H1 (cell line): ENCODE measurements at regions not wholly inside any gene's neighbourhood (a gene's known extent, or its start where the extent isn't known, plus 50 kb on each side); places are given as distances from the start of the nearest gene placed in this dataset.

Experiments
- CTCF ChIA-PET: fragments of 300-600 bp; sonication (Branson Sonifier 250); formaldehyde crosslinking; loops from one replicate; lab custom pipeline; 2021; ENCODE audit not compliant: partially characterized antibody; lab: Charles Lee
- POLR2A ChIA-PET: fragments of 300-600 bp; sonication (Branson Sonifier 250); formaldehyde crosslinking; loops from one replicate; lab custom pipeline; 2021; ENCODE audit warnings: inconsistent platforms; ENCODE audit not compliant: partially characterized antibody; lab: Charles Lee
- DNase-seq, 2 experiments: peaks; one replicate each; pipeline versions ENCODE4 v3.0.0 to v3.0.0-alpha.2; 2010 to 2022; ENCODE audit warnings: low spot score in 2 of 2, low read depth in 1 of 2, mixed read lengths in 1 of 2
- FAIRE-seq: peaks from 2 replicates; lab custom pipeline; 2011; peaks lifted over from hg19 to GRCh38; lab: Jason Lieb, UNC
- H2AFZ ChIP-seq: 2 replicates; pipeline ENCODE4 v1.8.1; 2012; ENCODE audit warnings: low read length, inconsistent platforms
- H2AK5ac ChIP-seq: 2 replicates; pipeline ENCODE4 v1.6.1; 2013; ENCODE audit warnings: low read depth, low read length
- H2BK120ac ChIP-seq: replicated peaks from 2 replicates; pipeline ENCODE3; 2013; ENCODE audit warnings: low read depth, low read length, inconsistent platforms
- H2BK12ac ChIP-seq: 2 replicates; pipeline ENCODE4 v1.6.1; 2013; ENCODE audit warnings: low read depth, low read length
- H2BK15ac ChIP-seq: 2 replicates; pipeline ENCODE4 v1.6.1; 2013; ENCODE audit warnings: low read length
- H2BK20ac ChIP-seq: 2 replicates; pipeline ENCODE4 v1.6.1; 2013; ENCODE audit warnings: low read length
- H2BK5ac ChIP-seq: 2 replicates; pipeline ENCODE4 v1.6.1; 2013; ENCODE audit warnings: low read depth, low read length
- H3K14ac ChIP-seq: 2 replicates; pipeline ENCODE4 v1.6.1; 2013; ENCODE audit warnings: inconsistent platforms; ENCODE audit not compliant: insufficient read length
- H3K18ac ChIP-seq: 2 replicates; pipeline ENCODE4 v1.6.1; 2013; ENCODE audit warnings: low read length; ENCODE audit errors: extremely low read depth
- H3K23ac ChIP-seq: 2 replicates; pipeline ENCODE4 v1.6.1; 2013; ENCODE audit warnings: inconsistent platforms; ENCODE audit not compliant: insufficient read length
- H3K23me2 ChIP-seq: 2 replicates; pipeline ENCODE4 v1.6.1; 2013; ENCODE audit warnings: low read depth, low read length
- H3K27ac ChIP-seq: 2 replicates; pipeline ENCODE4 v1.6.1; 2011; ENCODE audit warnings: low read depth, low read length, inconsistent platforms
- H3K27me3 ChIP-seq, 4 experiments: replicated peaks in 1 of 4; 1 replicate in 1 of 4; 2 replicates in 3 of 4; pipeline versions ENCODE4 v1.6.1 to v1.8.1; 2011 to 2013; ENCODE audit warnings: low read length in 3 of 4, mild to moderate bottlenecking in 3 of 4, inconsistent platforms in 2 of 4, mixed read lengths in 2 of 4, moderate library complexity in 1 of 4; ENCODE audit not compliant: control insufficient read depth in 3 of 4, insufficient read depth in 3 of 4; ENCODE audit errors: extremely low read depth in 1 of 4
- H3K36me3 ChIP-seq, 4 experiments: 2 replicates each; pipeline versions ENCODE4 v1.6.1 to v1.8.1; 2011 to 2013; ENCODE audit warnings: mild to moderate bottlenecking in 4 of 4, low read length in 3 of 4, moderate library complexity in 2 of 4, control low read depth in 1 of 4, inconsistent platforms in 1 of 4; ENCODE audit not compliant: insufficient read depth in 4 of 4, control insufficient read depth in 2 of 4
- H3K4ac ChIP-seq: replicated peaks from 2 replicates; pipeline ENCODE3; 2013; ENCODE audit warnings: low read length, low read depth, mixed read lengths, inconsistent platforms; ENCODE audit not compliant: insufficient read length
- H3K4me1 ChIP-seq, 4 experiments: replicated peaks in 1 of 4; 1 replicate in 1 of 4; 2 replicates in 3 of 4; pipeline versions ENCODE4 v1.6.1 to v1.8.1; 2011 to 2013; ENCODE audit warnings: low read length in 3 of 4, inconsistent platforms in 2 of 4, mixed read lengths in 1 of 4; ENCODE audit not compliant: insufficient read depth in 4 of 4, control insufficient read depth in 3 of 4
- H3K4me2 ChIP-seq, 2 experiments: 2 replicates each; pipeline versions ENCODE4 v1.6.1 to v1.8.1; 2011 to 2013; ENCODE audit warnings: low read depth in 2 of 2, low read length in 2 of 2, control low read depth in 1 of 2, inconsistent platforms in 1 of 2, mild to moderate bottlenecking in 1 of 2; ENCODE audit not compliant: insufficient read depth in 1 of 2
- H3K4me3 ChIP-seq, 4 experiments: fragments of 200-600, 300-600 bp in 1 of 4; sonication (generic), shearing (Covaris generic), sonication (Bioruptor Twin) in 1 of 4; 2 replicates each; pipeline versions ENCODE4 v1.5.1 to v1.8.1; 2011 to 2016; ENCODE audit warnings: low read length in 4 of 4, low read depth in 3 of 4, control low read depth in 2 of 4, inconsistent platforms in 2 of 4, mild to moderate bottlenecking in 2 of 4, mixed read lengths in 1 of 4, moderate library complexity in 1 of 4; ENCODE audit not compliant: insufficient read depth in 2 of 4; ENCODE audit errors: extremely low read depth in 1 of 4
- H3K56ac ChIP-seq: replicated peaks from 2 replicates; pipeline ENCODE3; 2013; ENCODE audit warnings: low read depth, mild to moderate bottlenecking, mixed read lengths, low read length, inconsistent platforms; ENCODE audit not compliant: insufficient read length
- H3K79me1 ChIP-seq: 2 replicates; pipeline ENCODE4 v1.6.1; 2013; ENCODE audit warnings: low read depth, low read length, control low read depth
- H3K79me2 ChIP-seq, 2 experiments: 2 replicates each; pipeline versions ENCODE4 v1.6.1 to v1.8.1; 2012 to 2013; ENCODE audit warnings: low read length in 2 of 2, mild to moderate bottlenecking in 2 of 2, inconsistent platforms in 1 of 2; ENCODE audit not compliant: insufficient read depth in 2 of 2, control insufficient read depth in 1 of 2
- H3K9ac ChIP-seq, 4 experiments: replicated peaks in 1 of 4; 1 replicate in 1 of 4; 2 replicates in 3 of 4; pipeline versions ENCODE4 v1.6.1 to v1.8.1; 2011 to 2013; ENCODE audit warnings: low read depth in 3 of 4, low read length in 3 of 4, control low read depth in 2 of 4, mild to moderate bottlenecking in 2 of 4, moderate library complexity in 2 of 4, inconsistent platforms in 1 of 4; ENCODE audit errors: extremely low read depth in 1 of 4
- H3K9me3 ChIP-seq, 2 experiments: 2 replicates each; pipeline versions ENCODE4 v1.6.1 to v1.8.1; 2012 to 2013; ENCODE audit warnings: mild to moderate bottlenecking in 2 of 2, moderate library complexity in 2 of 2, control low read depth in 1 of 2, inconsistent platforms in 1 of 2, low read depth in 1 of 2, low read length in 1 of 2, mixed read lengths in 1 of 2; ENCODE audit not compliant: insufficient read depth in 2 of 2
- H4K20me1 ChIP-seq, 2 experiments: replicated peaks in 1 of 2; 2 replicates each; pipeline versions ENCODE3 to v1.8.1; 2011 to 2013; ENCODE audit warnings: inconsistent platforms in 2 of 2, low read length in 2 of 2, mild to moderate bottlenecking in 1 of 2; ENCODE audit not compliant: insufficient read depth in 2 of 2, control insufficient read depth in 1 of 2
- H4K5ac ChIP-seq: 2 replicates; pipeline ENCODE4 v1.6.1; 2013; ENCODE audit warnings: low read length, low read depth, mixed read lengths, inconsistent platforms; ENCODE audit not compliant: insufficient read length
- H4K8ac ChIP-seq: 2 replicates; pipeline ENCODE4 v1.8.0; 2013; ENCODE audit warnings: mild to moderate bottlenecking, moderate library complexity, low read length, inconsistent platforms; ENCODE audit not compliant: insufficient read depth; ENCODE audit errors: extremely low read depth
- H4K91ac ChIP-seq: replicated peaks from 2 replicates; pipeline ENCODE3; 2013; ENCODE audit warnings: low read length, mixed read lengths, inconsistent platforms; ENCODE audit not compliant: insufficient read length
- ATF3 ChIP-seq: IDR thresholded peaks from 2 replicates; pipeline ENCODE4 v1.6.1; 2011; ENCODE audit warnings: low read depth, mild to moderate bottlenecking, low read length; ENCODE audit not compliant: insufficient read depth
- CHD2 ChIP-seq: IDR thresholded peaks from 2 replicates; pipeline ENCODE4 v1.6.1; 2012; ENCODE audit warnings: low read length, improper control_type of control experiment
- CTBP2 ChIP-seq: IDR thresholded peaks from 2 replicates; pipeline ENCODE4 v1.7.0; 2011; ENCODE audit warnings: borderline replicate concordance, mild to moderate bottlenecking, moderate library complexity, mixed read lengths, low read length; ENCODE audit not compliant: insufficient read depth, insufficient read length
- CTCF ChIP-seq, 3 experiments: IDR thresholded peaks; 1 replicate in 2 of 3; 2 replicates in 1 of 3; pipeline versions ENCODE4 v1.5.1 to v1.6.1; 2011; ENCODE audit warnings: low read length in 3 of 3, mild to moderate bottlenecking in 3 of 3, inconsistent platforms in 2 of 3, low read depth in 1 of 3, moderate library complexity in 1 of 3; ENCODE audit not compliant: insufficient read depth in 1 of 3; ENCODE audit errors: control extremely low read depth in 1 of 3
- NANOG ChIP-seq: IDR thresholded peaks from 2 replicates; pipeline ENCODE4 v1.6.1; 2011; ENCODE audit warnings: low read length, low read depth, mild to moderate bottlenecking, inconsistent platforms; ENCODE audit not compliant: insufficient read depth, poor library complexity, severe bottlenecking
- POLR2A ChIP-seq, 2 experiments: IDR thresholded peaks; 1 replicate in 1 of 2; 2 replicates in 1 of 2; pipeline ENCODE4 v1.6.1; 2011; ENCODE audit warnings: low read depth in 2 of 2, low read length in 2 of 2, mild to moderate bottlenecking in 2 of 2; ENCODE audit errors: control extremely low read depth in 1 of 2
- RAD21 ChIP-seq, 2 experiments: IDR thresholded peaks in 1 of 2; conservative IDR thresholded peaks in 1 of 2; 2 replicates each; pipeline ENCODE4 v1.6.1; 2011; ENCODE audit warnings: low read depth in 2 of 2, low read length in 2 of 2, improper control_type of control experiment in 1 of 2, inconsistent platforms in 1 of 2, mild to moderate bottlenecking in 1 of 2, moderate library complexity in 1 of 2
- SIX5 ChIP-seq: IDR thresholded peaks from 2 replicates; pipeline ENCODE4 v1.6.1; 2011; ENCODE audit warnings: mild to moderate bottlenecking, low read depth, low read length
- SUZ12 ChIP-seq: fragments of 200-600 bp; sonication (generic); IDR thresholded peaks from 2 replicates; pipeline ENCODE4 v1.6.1; 2012; ENCODE audit warnings: mild to moderate bottlenecking, inconsistent platforms, low read length, moderate library complexity, mixed read lengths
- YY1 ChIP-seq: IDR thresholded peaks from 2 replicates; pipeline ENCODE4 v1.6.1; 2011; ENCODE audit warnings: low read depth, mild to moderate bottlenecking, low read length
- WGBS, 2 experiments: shearing (Covaris generic) in 1 of 2; methylation state at CpG; one replicate each; pipeline versions ENCODE4 v1.1.6 to v1.1.7; 2013 to 2015; ENCODE audit warnings: low lambda C conversion rate in 2 of 2, mixed read lengths in 2 of 2, inconsistent platforms in 1 of 2, low coverage in 1 of 2, missing lambda C conversion rate in 1 of 2; ENCODE audit not compliant: insufficient replicate concordance in 2 of 2, insufficient coverage in 1 of 2, insufficient read length in 1 of 2; ENCODE audit errors: extremely low coverage in 1 of 2, missing lambda C conversion rate in 1 of 2; 5-methylcytosine and 5-hydroxymethylcytosine counted together

- ChIA-PET POLR2A (interaction anchor here (1.5 kb wide), 1 partner anchor 201 kb away, joined by 3 read pairs; no protein-coding TSS in a partner anchor), CTCF (interaction anchor here (0.5 to 3.5 kb wide), 58 partner anchors 9 to 945 kb away, joined by 3 to 56 read pairs (median 4); partner anchors contain the start of genes FBXO4, GHR and RIMOC1)
- peak overlapping the region; percentile 36; the same call in 1 of the 2 replicates for H2AFZ ChIP-seq
- WGBS, 2 experiments = 23% methylated on average over 5 of the region's 5 CpGs; no CpG with 5 or more reads in 1 of the 2 experiments
- no peak overlapping the region for H3K14ac ChIP-seq
- H3K4me3 ChIP-seq = no peak overlapping the region
- H3K27ac ChIP-seq = no peak overlapping the region
- no peak overlapping the region for H2BK12ac ChIP-seq
- H3K4me1 ChIP-seq = no peaks in the 10 kb centered on the region
- no peak overlapping the region for H3K9ac ChIP-seq
- H4K91ac ChIP-seq = no peak overlapping the region
- H3K36me3 ChIP-seq = no peaks in the 10 kb centered on the region
- no peak overlapping the region for H3K4me2 ChIP-seq
- no peak overlapping the region for H3K23ac ChIP-seq
- H4K5ac ChIP-seq = no peak overlapping the region
- no peaks in the 10 kb centered on the region for H3K23me2 ChIP-seq
- no peak overlapping the region for H4K8ac ChIP-seq
- no peak overlapping the region for H3K18ac ChIP-seq
- FAIRE-seq = peak; percentile 94
- no peak overlapping the region for H2BK120ac ChIP-seq
- H3K79me2 ChIP-seq = no peaks in the 10 kb centered on the region
- no peaks in the 10 kb centered on the region for H3K27me3 ChIP-seq
- H2BK5ac ChIP-seq = no peak overlapping the region
- no peak overlapping the region for H2BK15ac ChIP-seq
- H2BK20ac ChIP-seq = no peak overlapping the region
- H3K9me3 ChIP-seq = no peaks in the 10 kb centered on the region
- H3K4ac ChIP-seq = no peak overlapping the region
- no peaks in the 10 kb centered on the region for H3K79me1 ChIP-seq
- no peak overlapping the region for H2AK5ac ChIP-seq
- no peak overlapping the region for H3K56ac ChIP-seq
- H4K20me1 ChIP-seq = no peaks in the 10 kb centered on the region
- peak; percentile 31 to 73 for DNase-seq
- TF ChIP-seq SUZ12 (no peak), SIX5 (no peak), CHD2 (no peak), NANOG (no peak), POLR2A (IDR thresholded peaks at IDR 0.05; ENCODE audit: control extremely low read depth in 1 of 2, low read depth in 2 of 2, low read length in 2 of 2) (no peak), CTCF (IDR thresholded peaks at IDR 0.05; ENCODE audit: control extremely low read depth in 1 of 3, insufficient read depth in 1 of 3, low read depth in 1 of 3, low read length in 3 of 3) (peak; percentile 82 to 88 (median 82)), YY1 (0 out of 2 replicates have a peak, but pooled peaks have one; percentile 36), ATF3 (no peak), RAD21 (IDR thresholded peaks at IDR 0.05 in 1 of 2, conservative IDR thresholded peaks at IDR 0.05 in 1 of 2; ENCODE audit: low read depth in 2 of 2, low read length in 2 of 2) (peak; percentile 83 to 91), CTBP2 (no peak)
Observed at GRCh38 chr5:42057254-42057690, 132.2 kb downstream of the FBXO4 start.
